ENCODE measurements at regions not wholly inside any gene's neighbourhood (a gene's known extent, or its start where the extent isn't known, plus 50 kb on each side); places are given as distances from the start of the nearest gene placed in this dataset.

DNA sequence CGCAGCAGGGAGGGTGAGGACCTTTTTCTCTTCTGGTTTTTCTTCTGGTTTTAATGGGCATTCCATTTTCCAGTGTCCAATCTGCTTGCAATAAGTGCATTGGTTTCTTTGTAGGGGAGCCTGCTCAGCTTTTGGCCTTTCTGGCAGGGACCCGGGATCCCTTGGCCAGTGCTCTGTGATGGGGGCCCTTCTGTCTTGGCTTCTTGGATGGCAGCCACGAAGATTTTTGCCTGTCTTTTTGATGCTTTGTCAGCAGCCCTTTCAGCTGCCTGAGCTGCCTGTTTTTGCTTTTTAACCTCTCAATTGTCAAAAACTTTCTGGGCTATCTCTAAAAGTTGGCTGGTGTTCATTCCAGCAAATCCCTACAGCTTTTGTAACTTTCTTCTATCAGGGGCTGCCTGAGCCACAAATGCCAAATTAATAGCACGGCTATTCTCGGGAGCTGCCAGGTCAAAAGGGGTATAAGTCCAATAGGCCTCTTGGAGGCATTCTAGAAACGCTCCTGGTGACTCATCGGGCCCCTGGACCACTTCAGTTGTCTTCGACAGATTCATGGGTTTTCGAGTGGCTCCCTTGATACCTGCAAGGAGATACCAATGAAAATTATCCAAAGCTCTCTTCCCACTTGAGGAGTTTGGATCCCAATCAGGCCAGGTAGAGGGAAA is 179.9 kb upstream of the MBL2 start:
- no peak for TF ChIP-seq EZH2 (IDR thresholded peaks at IDR 0.05; ENCODE audit: borderline replicate concordance, insufficient read depth, low read depth, low read length, poor library complexity, severe bottlenecking)
- TF ChIP-seq, protein P1, sequence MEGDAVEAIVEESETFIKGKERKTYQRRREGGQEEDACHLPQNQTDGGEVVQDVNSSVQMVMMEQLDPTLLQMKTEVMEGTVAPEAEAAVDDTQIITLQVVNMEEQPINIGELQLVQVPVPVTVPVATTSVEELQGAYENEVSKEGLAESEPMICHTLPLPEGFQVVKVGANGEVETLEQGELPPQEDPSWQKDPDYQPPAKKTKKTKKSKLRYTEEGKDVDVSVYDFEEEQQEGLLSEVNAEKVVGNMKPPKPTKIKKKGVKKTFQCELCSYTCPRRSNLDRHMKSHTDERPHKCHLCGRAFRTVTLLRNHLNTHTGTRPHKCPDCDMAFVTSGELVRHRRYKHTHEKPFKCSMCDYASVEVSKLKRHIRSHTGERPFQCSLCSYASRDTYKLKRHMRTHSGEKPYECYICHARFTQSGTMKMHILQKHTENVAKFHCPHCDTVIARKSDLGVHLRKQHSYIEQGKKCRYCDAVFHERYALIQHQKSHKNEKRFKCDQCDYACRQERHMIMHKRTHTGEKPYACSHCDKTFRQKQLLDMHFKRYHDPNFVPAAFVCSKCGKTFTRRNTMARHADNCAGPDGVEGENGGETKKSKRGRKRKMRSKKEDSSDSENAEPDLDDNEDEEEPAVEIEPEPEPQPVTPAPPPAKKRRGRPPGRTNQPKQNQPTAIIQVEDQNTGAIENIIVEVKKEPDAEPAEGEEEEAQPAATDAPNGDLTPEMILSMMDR (IDR thresholded peaks at IDR 0.05), result no peak
- no peak overlapping the region for H3K27ac Mint-ChIP-seq
- no peak overlapping the region for H3K4me3 Mint-ChIP-seq
- 88% methylated on average over 8 of the region's 9 CpGs for WGBS (ENCODE audit: insufficient coverage)
- intact Hi-C loops (cut with micrococcal nuclease), result no loop called here
- CTCF ChIA-PET, result no interaction called here
- DNase-seq, result no peak
- H3K4me2 ChIP-seq (replicated peaks; ENCODE audit: low read depth, low read length, poor library complexity, severe bottlenecking), result no peak overlapping the region
- H3K36me3 ChIP-seq (replicated peaks in 1 of 2; ENCODE audit: control extremely low read depth in 1 of 2, control insufficient read depth in 1 of 2, extremely low read depth in 1 of 2, insufficient read depth in 2 of 2, low read length in 1 of 2), result no peaks in the 10 kb centered on the region
- no peak overlapping the region for H2AFZ ChIP-seq (ENCODE audit: insufficient read depth, low read depth, low read length, poor library complexity, severe bottlenecking)
- no peaks in the 10 kb centered on the region for H3K9me3 Mint-ChIP-seq (ENCODE audit: insufficient read depth)
- no peaks in the 10 kb centered on the region for H3K4me1 ChIP-seq (ENCODE audit: control insufficient read depth in 2 of 2, insufficient read depth in 2 of 2, low read length in 2 of 2)
- no peak overlapping the region for H3K9ac ChIP-seq (ENCODE audit: low read length)
- no peak overlapping the region for H3K27ac ChIP-seq (ENCODE audit: low read length in 2 of 2)
- ATAC-seq (ENCODE audit: low read depth), result no peak
- H3K79me2 ChIP-seq (ENCODE audit: control insufficient read depth, insufficient read depth, low read length), result no peaks in the 10 kb centered on the region
- no peaks in the 10 kb centered on the region for H3K27me3 Mint-ChIP-seq
- H3K27me3 ChIP-seq (replicated peaks in 1 of 4; ENCODE audit: control extremely low read depth in 1 of 4, control insufficient read depth in 3 of 4, insufficient read depth in 4 of 4, low read length in 3 of 4), result no peaks in the 10 kb centered on the region
- H3K4me1 Mint-ChIP-seq, result no peaks in the 10 kb centered on the region
- H4K20me1 ChIP-seq (ENCODE audit: control insufficient read depth, insufficient read depth, low read length, poor library complexity, severe bottlenecking), result no peaks in the 10 kb centered on the region
- POLR2A ChIA-PET, result no interaction called here
- H3K4me3 ChIP-seq (ENCODE audit: control extremely low read depth in 1 of 5, extremely low read depth in 1 of 5, insufficient read depth in 1 of 5, low read depth in 2 of 5, low read length in 4 of 5), result no peak overlapping the region
- peaks cover 0 to 5% (median 0%) of the 10 kb centered on the region in 3 donors for H3K9me3 ChIP-seq (ENCODE audit: control extremely low read depth in 1 of 3, control insufficient read depth in 2 of 3, insufficient read depth in 1 of 3, low read length in 2 of 3)

DNA sequence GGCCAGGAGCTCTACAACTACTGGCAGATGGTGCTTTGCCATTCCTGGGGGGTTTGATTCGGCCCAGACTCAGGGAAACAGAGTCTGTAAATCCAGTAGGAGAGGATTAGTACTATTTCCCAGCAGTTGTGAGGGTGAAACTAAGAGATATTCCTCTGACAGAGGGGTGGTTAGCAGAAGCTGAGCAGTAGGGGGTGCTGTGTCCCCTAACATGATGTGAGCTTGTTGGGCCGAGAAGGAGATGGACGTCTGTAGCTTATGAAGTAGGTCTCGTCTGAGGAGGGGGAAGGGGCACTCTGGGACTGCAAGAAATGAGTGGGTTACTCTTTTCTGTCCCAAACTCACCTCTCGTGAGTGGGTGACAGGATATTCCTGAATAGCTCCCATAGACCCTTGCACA is 179.2 kb upstream of the MBL2 start:
- Mint-ChIP-seq H3K4me3 (no peak overlapping the region), H3K27ac (no peak overlapping the region), H3K4me1 (no peaks in the 10 kb centered on the region), H3K27me3 (no peaks in the 10 kb centered on the region), H3K9me3 (ENCODE audit: insufficient read depth) (no peaks in the 10 kb centered on the region)
- Histone ChIP-seq H3K4me3 (ENCODE audit: control extremely low read depth in 1 of 5, extremely low read depth in 1 of 5, insufficient read depth in 1 of 5, low read depth in 2 of 5, low read length in 4 of 5) (no peak overlapping the region), H3K9ac (ENCODE audit: low read length) (no peak overlapping the region), H3K36me3 (replicated peaks in 1 of 2; ENCODE audit: control extremely low read depth in 1 of 2, control insufficient read depth in 1 of 2, extremely low read depth in 1 of 2, insufficient read depth in 2 of 2, low read length in 1 of 2) (no peaks in the 10 kb centered on the region), H2AFZ (ENCODE audit: insufficient read depth, low read depth, low read length, poor library complexity, severe bottlenecking) (no peak overlapping the region), H3K4me1 (ENCODE audit: control insufficient read depth in 2 of 2, insufficient read depth in 2 of 2, low read length in 2 of 2) (no peaks in the 10 kb centered on the region), H3K27ac (ENCODE audit: low read length in 2 of 2) (no peak overlapping the region), H4K20me1 (ENCODE audit: control insufficient read depth, insufficient read depth, low read length, poor library complexity, severe bottlenecking) (no peaks in the 10 kb centered on the region), H3K27me3 (replicated peaks in 1 of 4; ENCODE audit: control extremely low read depth in 1 of 4, control insufficient read depth in 3 of 4, insufficient read depth in 4 of 4, low read length in 3 of 4) (no peaks in the 10 kb centered on the region), H3K4me2 (replicated peaks; ENCODE audit: low read depth, low read length, poor library complexity, severe bottlenecking) (no peak overlapping the region), H3K9me3 (ENCODE audit: control extremely low read depth in 1 of 3, control insufficient read depth in 2 of 3, insufficient read depth in 1 of 3, low read length in 2 of 3) (peaks cover 0 to 8% (median 0%) of the 10 kb centered on the region in 3 donors), H3K79me2 (ENCODE audit: control insufficient read depth, insufficient read depth, low read length) (no peaks in the 10 kb centered on the region)
- ChIA-PET POLR2A (no interaction called here), CTCF (no interaction called here)
- intact Hi-C loops (cut with micrococcal nuclease), result no loop called here
- 6% methylated on average over 4 of the region's 5 CpGs for WGBS (ENCODE audit: insufficient coverage)
- no peak for TF ChIP-seq EZH2 (IDR thresholded peaks at IDR 0.05; ENCODE audit: borderline replicate concordance, insufficient read depth, low read depth, low read length, poor library complexity, severe bottlenecking)
- peak; percentile 23 for DNase-seq
- no peak for ATAC-seq (ENCODE audit: low read depth)

Measured in B cell (primary cell).